Suprapubic skin (tissue), 3 donors: ENCODE measurements at regions not wholly inside any gene's neighbourhood (a gene's known extent, or its start where the extent isn't known, plus 50 kb on each side); places are given as distances from the start of the nearest gene placed in this dataset.

Source experiments
- POLR2AphosphoS5 ChIP-seq, 3 donors: sonication (generic); formaldehyde crosslinking; IDR thresholded peaks; one replicate each; pipeline ENCODE4 v1.6.1; 2017; ENCODE audit warnings: antibody characterized with exemption in 3 of 3
- TF ChIP-seq, protein P1 (sequence below), 2 donors: fragments of 200-600 bp in 1 of 2; fragments of 450-650 bp in 1 of 2; sonication (generic) in 1 of 2; IDR thresholded peaks; one replicate each; pipeline ENCODE4 v1.5.1; 2016 to 2019; ENCODE audit warnings: antibody characterized with exemption in 2 of 2, mild to moderate bottlenecking in 1 of 2, moderate library complexity in 1 of 2

DNA sequence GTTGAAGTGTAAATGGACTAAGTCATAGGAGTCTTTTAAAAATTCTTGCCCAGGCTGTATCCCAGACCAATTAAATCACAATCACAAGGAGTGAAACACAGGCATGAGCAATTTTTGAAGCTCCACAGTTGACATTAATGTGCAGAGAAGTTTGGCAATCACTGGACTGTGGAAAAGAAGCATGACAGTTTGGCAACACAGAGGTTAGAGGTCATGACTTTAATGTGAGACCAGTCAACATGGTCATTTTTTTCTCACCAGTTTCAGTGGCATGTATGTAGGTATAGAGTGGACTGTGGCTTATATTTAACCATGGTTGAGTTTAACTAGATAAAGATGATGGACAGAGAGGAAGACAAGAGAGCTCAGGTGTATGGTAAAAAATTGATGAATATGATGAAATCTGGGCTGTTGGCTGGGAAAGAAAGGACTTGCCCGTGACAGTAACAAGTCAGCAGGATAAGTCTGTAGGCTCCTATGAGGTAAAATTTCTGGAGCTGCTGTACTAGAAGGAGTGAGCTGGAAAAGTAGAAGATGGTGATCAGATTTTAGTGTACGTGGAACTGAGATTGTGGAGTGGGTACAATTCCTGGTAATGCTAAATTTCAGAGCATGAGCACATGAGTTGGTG, 432.2 kb upstream of the GHITM start:
- TF ChIP-seq, protein P1, sequence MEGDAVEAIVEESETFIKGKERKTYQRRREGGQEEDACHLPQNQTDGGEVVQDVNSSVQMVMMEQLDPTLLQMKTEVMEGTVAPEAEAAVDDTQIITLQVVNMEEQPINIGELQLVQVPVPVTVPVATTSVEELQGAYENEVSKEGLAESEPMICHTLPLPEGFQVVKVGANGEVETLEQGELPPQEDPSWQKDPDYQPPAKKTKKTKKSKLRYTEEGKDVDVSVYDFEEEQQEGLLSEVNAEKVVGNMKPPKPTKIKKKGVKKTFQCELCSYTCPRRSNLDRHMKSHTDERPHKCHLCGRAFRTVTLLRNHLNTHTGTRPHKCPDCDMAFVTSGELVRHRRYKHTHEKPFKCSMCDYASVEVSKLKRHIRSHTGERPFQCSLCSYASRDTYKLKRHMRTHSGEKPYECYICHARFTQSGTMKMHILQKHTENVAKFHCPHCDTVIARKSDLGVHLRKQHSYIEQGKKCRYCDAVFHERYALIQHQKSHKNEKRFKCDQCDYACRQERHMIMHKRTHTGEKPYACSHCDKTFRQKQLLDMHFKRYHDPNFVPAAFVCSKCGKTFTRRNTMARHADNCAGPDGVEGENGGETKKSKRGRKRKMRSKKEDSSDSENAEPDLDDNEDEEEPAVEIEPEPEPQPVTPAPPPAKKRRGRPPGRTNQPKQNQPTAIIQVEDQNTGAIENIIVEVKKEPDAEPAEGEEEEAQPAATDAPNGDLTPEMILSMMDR (IDR thresholded peaks at IDR 0.05): no peak
- TF ChIP-seq POLR2AphosphoS5 (IDR thresholded peaks at IDR 0.05): no peak
